Dedifferentiated amniotic fluid mesenchymal stem cell (primary cell): ENCODE measurements at regions not wholly inside any gene's neighbourhood (a gene's known extent, or its start where the extent isn't known, plus 50 kb on each side); places are given as distances from the start of the nearest gene placed in this dataset.

Source experiments
- DNase-seq: peaks from one replicate; pipeline ENCODE4 v3.0.0-alpha.2; 2016; ENCODE audit errors: extremely low spot score

DNA sequence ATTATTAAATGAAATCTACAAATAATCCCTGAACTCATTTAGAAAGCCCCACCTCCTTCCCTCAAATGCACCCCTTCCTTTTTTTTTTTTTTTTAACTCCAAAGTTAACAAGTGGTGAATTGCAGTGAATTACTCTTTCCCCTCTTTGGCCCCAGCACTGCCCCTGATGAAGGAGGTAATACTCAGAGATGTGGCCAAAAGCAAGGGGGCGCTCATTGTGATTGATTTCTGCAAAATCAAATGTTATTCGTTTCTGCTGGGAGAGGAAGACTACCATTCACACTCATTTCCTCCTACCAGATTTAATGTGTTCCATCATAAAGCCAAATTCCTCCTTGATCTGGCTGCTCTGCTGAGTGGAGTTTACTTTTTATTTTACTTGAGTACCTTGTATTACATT is 259.4 kb downstream of the GPD2 start:
- DNase-seq = no peak

DNA sequence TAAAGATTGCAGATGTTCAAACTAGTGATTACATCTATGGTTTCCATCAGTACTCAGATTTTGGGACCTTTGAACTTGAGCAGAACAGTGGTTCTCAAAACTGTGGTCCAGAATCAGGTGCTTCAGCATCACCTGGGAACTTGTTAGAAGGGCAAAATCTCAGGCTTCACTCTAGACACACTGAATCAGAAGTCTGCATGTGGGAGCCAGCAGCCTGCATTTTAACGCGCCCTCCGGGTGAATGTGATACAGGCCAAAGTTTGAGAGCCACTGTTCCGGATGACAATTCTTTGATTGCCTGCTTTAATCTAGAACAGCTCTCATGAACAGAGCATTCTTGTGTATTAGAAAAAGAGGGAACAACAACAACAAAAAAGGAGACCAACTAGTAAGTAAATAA is 261.7 kb downstream of the GPD2 start:
- no peak for DNase-seq

DNA sequence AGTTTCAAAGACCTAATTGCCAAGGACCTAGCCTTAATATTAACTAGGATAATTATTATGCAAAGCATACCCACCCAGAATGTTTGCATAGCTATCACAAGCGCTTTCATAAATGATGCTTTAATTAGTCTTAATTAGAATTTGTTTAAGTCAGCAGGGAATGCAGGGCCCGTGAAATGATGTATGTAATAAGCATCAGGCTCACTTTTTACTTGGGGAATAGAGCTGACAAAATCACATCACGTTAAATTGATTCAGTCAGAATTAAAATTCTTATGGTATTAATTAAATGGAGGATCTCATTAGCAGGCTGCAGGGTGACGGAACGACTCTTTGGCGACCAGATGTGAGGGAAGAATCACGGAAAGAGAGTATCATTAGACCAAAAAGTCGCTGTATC is 264.5 kb downstream of the GPD2 start:
- DNase-seq = no peak

DNA sequence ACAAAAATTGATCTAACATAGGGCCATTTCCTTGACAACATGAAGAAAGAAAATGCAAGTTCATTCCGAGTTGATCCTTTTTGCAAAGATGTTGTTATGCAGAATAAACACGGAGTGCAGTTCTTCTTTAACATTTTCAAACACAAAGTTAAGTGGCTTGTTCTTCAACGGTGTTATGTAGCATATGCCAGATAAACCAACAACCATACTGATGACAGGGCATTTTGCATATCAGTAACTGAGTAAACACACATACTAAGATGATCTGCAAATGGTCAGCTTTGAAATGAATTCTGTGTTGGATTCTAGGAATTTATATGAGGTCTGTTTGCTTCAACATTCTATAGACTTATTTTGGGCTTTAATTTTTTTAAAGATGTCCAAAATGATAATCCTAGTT is 266.4 kb downstream of the GPD2 start:
- DNase-seq = no peak

DNA sequence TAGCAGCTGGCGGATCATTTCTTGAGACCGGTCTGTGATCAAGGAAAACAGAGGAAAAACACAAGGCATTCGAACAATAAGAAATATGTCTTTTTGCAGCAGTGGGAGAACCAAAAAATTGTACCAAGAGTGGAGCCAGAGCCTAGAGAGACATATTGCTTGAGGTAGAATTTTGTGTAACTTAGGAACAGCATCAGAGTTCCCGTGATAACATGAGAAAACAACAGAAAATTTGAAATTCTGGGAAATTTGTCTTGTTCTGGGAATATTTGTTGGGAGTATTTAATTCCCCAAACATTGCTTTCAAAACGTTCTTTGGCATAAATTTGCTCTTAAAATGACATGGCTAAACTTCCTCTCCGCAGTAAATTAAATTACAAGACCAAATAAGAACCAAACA is 267.5 kb downstream of the GPD2 start:
- DNase-seq = no peak

DNA sequence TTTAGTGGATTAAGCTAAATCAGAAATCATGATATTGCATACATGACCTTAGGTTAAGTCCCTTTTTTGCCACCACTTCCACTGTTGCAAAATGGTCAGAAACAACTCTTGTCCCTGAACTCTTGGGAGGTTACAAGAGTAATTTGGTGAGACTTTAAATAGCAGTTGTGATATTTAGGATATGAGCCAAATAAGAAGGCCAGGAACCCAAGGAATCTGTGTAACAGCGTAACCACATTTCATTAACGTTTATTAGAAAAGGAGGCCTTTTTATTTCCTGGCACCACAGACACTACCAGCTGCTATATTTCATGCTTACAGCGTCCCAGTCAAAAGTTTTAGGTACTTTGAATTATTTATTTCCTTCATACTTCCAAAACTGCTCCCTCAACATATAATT is 268.0 kb downstream of the GPD2 start:
- no peak for DNase-seq

DNA sequence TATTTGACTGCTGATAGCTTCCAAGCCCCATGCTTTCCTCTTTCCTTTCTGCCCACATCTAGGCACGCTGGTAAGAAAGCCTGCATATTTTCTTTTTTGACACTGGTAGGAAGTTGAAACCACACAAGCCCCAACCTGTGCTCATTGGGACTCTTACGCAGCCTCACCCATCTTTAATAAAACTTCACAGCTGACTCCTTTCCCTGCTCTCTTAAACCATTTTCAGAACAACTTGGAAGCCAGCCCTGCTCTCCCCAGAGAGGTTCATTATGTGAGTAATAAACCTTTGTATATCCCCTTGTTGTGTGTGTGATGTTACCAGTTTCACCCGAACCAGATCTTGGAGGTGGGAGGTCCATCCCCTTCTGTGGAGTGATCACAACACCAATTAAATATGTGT is 268.4 kb downstream of the GPD2 start:
- no peak for DNase-seq

DNA sequence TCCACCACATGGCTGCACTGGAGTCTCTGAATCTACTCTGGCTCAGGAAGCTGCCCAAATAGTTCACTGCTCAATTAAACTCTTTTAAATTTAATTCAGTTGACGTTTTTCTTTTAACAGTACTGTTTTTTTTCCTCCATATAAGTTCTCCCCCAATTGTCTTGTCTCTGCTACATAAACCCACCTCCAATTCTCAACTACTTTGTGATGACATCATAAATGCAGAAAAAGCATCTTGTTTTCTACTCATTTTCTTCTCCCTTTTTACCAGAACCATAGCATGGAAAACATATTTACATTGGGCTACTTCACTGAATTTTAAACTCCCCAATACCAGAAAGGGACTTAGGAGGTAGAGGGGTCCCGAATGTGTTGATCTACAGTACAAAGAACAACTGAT is 270.4 kb downstream of the GPD2 start:
- DNase-seq = no peak

DNA sequence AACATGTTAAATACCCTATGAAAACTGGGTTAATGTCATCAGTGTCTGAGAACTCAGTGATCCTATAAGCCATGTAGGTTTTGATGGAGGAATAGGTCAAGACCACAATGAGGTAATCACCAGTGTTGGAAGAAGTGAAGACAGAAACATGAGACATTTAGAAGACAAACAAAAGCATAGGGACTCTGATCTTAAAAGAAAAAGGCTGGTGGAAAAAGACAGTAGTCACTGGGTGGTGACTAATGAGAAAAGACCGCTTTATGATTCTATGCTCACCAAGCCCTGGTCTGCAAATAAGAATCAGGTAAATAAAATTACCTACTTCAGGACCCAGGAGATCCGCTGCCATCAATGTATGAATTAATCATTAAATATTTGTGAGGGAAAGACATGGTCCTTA is 271.9 kb downstream of the GPD2 start:
- DNase-seq = no peak

DNA sequence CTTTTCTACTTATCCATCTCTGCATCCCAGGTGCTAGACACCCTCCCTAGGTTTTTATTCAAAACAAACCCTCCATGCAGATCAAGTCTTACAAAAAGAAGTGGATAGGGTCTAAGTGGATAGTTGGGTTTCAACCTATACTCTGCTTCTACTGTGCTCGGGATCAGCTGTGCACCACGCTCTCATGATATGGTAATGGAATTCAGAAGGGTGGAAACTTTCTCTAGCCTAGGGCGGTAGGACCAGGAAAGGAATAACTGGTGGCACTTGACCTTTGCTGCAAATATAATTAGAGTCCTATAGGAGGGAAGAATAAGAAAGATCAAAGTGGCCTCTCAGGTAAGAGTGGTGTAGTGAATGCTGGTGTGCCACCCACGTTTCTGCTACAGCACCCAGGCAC is 272.9 kb downstream of the GPD2 start:
- DNase-seq = no peak

DNA sequence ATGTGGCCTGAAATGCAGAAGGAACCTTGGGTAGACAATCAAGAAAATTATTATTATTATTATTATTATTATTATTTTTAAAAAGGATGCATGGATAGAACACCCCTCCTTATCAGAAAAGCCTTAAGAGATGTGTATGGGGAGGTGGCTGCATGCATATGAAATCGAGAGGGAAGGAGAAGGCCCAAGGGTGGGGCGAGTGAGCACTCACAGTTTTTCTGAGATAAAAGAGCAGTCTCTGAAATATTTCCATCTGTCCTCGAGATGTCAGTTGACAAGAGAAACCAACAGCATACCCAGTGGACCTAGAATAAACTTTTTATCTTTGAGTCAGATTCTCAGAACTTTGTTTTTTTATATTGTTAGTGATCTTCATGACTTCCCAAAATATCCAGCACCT is 282.9 kb downstream of the GPD2 start:
- no peak for DNase-seq

DNA sequence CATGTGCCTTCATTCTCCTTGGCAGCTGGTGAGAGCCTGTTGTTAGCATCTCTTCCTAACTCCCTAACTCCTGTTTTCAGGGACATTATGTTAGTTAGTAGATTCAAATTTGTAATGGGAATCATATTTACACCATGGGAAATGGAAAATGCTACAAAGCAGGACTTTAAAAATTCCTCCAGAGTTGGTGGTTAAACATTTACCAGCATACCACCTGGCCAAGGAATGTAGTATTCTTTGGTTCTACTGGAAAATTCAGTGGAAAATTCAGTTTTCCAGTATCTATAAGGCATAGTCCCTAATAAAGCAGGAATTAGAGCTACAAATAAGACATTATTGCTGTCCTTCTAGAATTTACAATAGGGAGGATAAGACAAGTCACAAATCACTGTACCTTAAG is 291.7 kb downstream of the GPD2 start:
- DNase-seq = no peak

DNA sequence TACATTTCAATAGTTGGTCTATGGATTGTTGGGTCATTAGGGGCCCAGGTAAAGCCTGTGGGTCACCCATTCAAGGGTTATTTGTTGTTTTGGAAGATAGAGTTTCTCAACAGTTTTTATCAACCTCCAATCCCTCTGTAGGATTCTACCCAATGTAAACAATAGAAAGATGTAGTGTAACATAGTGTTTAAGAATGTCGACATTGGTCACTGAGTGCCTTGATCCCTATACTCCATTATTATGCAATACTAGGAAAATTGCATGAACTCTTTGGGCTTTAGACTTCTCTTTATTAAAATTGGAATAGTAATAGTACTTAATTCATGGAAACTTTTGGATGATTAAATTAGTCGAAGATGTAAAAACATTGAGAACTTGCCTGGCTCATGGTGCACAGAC is 292.1 kb downstream of the GPD2 start:
- no peak for DNase-seq

DNA sequence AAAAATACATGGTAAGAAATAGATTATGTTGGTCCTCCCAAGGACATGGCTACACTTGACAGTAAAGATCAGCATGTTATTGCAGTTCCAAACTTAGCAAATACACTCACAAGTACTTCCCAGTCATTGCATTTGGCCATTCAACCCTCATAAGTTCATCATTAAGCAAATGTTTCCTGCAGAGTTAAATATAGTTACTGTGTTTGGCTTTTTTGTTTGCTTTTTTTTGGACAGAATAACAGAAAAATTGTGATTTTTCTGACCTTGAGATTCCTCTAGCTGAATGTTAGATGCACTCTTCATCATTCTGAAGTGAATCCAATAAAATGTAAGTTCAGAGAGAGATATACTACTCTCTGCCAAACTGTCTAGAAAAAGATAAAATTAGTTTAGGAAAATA is 295.3 kb downstream of the GPD2 start:
- no peak for DNase-seq

DNA sequence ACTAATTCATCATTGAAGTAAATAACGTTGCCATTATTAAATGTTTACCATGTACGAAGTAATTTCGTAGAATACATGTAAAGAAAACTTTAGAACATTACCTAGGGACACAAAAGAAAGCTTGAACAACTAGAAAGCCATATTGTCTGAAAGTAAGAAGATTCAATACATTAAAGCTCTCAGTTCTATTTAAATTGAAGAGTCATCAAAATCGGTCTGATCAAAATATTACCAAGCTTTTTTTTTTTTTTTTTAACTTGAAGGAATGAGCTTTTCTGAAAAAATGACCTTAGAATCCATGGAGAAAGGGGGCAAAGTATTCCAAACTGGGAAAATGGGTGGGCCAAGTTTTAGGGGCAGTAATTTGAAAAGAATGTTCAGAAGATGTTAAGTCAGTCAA is 300.8 kb downstream of the GPD2 start:
- no peak for DNase-seq

DNA sequence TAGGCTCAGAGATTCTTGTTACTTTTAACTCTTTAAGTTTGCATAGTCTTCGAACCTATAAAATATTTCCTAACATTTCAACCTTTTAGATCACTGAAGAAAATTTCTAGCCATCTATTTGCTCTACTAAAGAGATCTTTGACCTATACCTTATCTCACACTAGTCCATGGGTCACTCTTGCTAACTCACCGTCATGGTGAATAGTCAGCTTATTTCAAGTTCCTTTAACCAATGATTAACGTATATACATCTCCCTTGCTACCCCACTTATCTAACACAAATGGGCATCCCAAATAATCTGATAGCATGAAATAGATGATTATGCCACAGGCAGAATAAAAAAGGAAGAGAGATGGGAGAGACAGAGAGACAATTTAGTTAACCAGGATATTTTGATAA is 303.1 kb downstream of the GPD2 start:
- no peak for DNase-seq

DNA sequence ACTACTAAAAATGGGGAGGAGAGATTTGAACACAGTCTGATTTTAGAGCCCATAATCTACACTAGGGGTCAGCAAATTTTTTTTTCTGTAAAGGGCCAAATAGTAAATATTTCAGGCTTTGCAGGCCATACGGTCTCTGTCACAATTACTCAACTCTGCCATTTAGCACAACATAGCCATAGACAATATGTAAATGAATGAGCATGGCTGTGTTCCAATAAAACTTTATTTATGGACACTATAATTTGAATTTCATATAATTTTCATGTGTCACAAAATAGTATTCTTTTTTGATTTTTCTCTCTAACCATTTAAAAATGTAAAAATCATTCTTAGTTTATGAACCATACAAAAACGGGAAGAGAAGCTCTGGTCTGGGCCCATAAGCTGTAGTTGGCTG is 309.4 kb downstream of the GPD2 start:
- no peak for DNase-seq

DNA sequence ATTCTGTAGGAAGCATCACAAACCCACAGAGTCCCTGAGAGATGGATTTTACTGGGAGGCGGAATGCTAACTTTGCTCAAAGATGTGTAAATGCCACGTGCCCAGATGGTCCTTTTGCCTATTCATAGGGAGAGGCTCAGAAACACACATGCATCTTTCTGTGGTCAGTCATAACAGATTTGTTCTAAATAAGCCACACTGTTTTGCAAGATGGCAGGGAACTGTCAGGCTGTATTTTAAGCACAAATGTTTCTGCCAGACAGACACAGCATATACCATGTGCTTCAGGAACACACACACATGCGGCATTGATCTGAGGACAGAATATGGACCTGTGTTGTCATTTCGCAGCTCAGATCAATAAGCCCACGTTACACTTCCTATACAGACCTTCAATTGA is 312.0 kb downstream of the GPD2 start:
- DNase-seq = no peak

DNA sequence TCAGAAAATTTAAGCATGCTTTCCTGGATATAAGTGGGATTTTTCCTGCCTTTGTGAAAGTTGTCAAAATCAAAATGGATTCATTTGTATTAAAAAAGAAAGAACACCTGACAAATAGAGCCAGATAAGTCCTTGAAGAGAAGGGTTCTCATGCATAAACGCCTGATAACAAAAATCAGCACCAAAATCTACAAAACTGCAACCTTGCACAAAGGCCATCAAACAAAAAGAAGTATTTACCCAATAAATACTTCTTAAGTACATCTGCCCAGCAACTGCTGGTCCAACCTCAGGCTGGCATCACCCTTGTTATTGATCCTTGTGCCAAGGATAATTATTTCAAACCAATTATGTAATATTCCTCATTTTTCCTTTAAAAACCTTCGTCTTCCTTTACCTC is 315.9 kb downstream of the GPD2 start:
- no peak for DNase-seq

DNA sequence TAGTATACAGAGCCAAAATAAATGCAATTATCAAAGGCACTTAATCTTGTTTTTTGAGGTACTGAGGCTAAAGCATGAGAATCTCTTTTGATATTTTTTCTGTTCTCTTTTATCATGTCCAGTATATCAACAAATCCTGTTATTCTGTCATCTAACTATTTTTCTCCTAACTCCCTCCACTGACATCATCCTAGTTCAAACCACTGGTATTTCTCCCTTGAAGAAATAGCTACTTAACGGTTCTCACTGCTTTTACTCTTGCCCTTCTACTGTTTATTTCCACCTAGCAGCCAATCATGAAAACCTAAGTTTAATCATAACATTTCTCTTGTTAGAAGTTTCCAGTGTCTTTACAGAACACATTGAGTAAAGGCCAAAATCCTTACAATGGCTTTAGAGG is 317.6 kb downstream of the GPD2 start:
- DNase-seq = no peak

DNA sequence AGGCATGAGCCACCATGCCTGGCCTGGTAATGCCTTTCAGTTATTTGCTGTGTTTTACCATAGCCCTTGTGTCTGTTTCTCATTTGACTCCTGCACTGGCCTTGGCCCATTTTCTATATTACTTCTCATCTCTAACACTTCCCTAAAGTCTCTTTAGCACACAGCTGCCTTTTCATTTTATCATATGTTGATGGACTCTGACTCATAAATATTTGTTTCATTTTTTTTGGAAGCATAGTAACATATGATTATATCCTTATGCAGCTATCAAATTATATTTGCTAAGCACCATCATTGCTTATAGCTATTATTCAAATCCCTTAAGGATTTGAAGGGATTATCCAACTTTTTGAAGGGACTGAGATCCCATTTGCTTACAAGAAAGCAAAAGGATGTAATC is 320.3 kb downstream of the GPD2 start:
- DNase-seq = no peak

DNA sequence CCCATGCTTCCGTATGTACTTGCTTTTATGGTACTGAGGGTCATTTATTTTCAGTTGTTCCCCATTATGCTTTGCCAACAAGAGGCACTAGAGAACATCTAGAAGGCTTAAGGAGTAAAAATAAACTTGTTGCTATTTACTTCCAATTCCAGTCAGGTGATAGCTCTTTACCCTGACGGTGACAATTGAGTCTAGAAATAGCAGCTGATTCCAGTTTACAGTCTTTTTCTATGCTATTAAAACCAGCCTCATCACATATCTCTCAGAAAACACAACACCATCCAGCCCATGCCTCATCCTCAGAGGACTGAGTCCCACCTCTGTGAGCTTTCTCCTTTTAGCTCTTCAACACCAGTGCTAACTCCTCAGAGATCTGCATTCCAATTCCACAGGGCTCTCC is 327.0 kb downstream of the GPD2 start:
- no peak for DNase-seq

DNA sequence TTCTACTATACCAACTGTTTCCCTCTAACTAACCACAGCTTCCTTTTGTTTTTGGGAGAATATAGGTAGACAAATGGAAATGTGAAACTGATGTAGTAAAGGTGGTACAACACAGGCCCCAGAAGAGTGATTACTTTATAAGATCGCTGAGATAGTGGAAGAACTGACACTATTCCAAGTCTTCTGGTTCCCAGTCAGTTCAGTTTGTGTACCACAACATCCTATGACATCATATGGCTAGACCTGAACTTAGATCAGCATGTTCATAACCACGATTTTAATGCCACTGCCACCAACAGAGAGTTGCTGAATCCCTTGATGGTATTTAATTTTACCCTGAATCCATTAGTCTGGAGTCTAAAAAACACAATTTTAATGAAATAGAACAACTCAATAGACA is 328.9 kb downstream of the GPD2 start:
- no peak for DNase-seq

DNA sequence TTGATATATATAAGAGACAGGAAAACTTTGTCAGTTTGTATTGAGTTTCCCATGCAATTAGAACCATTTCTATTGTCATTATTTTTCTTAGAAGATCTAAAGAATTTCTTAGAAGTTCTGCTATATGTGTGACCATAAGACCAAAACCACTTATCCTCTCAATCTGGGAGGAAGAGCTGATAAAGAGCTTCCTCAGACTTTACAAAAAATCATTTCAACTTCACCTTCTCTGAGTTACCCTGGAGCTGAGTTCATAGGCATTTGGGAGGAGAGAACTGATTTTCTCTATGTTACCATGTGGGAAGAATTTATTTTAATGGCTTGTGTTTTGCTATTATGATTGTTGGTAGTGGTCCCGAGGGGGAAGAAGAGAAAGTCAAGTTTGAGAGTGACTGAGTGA is 329.3 kb downstream of the GPD2 start:
- DNase-seq = no peak

DNA sequence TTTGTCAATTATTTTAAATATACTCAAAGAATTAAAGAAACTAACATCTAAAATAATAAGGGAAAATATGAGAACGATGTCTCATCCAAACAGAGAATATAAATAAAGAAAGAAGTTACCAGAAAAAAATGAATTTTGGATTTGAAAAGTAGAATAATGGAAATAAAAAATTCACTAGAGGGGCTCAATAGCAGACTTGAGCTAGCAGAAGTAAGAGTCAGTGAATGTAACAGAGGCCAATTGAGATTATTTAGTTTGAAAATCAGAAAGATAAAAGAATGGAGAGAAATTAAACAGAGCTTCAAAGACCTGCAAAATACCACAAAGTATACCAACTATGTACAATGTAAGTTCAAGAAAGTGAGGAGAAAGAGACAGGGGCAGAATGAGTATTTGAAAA is 333.6 kb downstream of the GPD2 start:
- no peak for DNase-seq
